ENCODE measurements at regions not wholly inside any gene's neighbourhood (a gene's known extent, or its start where the extent isn't known, plus 50 kb on each side); places are given as distances from the start of the nearest gene placed in this dataset.

- no peak for TF ChIP-seq ZNF70 (CRISPR knock-in tag; IDR thresholded peaks at IDR 0.05)
- no peak for TF ChIP-seq ZNF8 (CRISPR knock-in tag; IDR thresholded peaks at IDR 0.05)
- no peak for TF ChIP-seq TCF4 (CRISPR knock-in tag; IDR thresholded peaks at IDR 0.05; ENCODE audit: borderline replicate concordance)
- no peak for TF ChIP-seq PATZ1 (CRISPR knock-in tag; IDR thresholded peaks at IDR 0.05; ENCODE audit: borderline replicate concordance)
- TF ChIP-seq RARB (CRISPR knock-in tag; IDR thresholded peaks at IDR 0.05), result no peak
These were observed 557.4 kb upstream of the VSTM2A start for GRCh38 chr7:53984776-53985175.
